GM12875 (cell line): ENCODE measurements at regions not wholly inside any gene's neighbourhood (a gene's known extent, or its start where the extent isn't known, plus 50 kb on each side); places are given as distances from the start of the nearest gene placed in this dataset.

Experiments
- H3K4me3 ChIP-seq: one replicate; pipeline ENCODE4 v1.5.1; 2011; ENCODE audit warnings: low read depth, low read length, control low read depth
- TF ChIP-seq, protein P1 (sequence below): IDR thresholded peaks from 2 replicates; pipeline ENCODE4 v1.5.1; 2011; ENCODE audit warnings: low read depth, mild to moderate bottlenecking, control low read depth, inconsistent platforms, low read length, moderate library complexity, borderline replicate concordance; ENCODE audit not compliant: insufficient read depth

GRCh38 chr9:79925326-79925725, 353.6 kb downstream of the TLE4 start:
- TF ChIP-seq, protein P1, sequence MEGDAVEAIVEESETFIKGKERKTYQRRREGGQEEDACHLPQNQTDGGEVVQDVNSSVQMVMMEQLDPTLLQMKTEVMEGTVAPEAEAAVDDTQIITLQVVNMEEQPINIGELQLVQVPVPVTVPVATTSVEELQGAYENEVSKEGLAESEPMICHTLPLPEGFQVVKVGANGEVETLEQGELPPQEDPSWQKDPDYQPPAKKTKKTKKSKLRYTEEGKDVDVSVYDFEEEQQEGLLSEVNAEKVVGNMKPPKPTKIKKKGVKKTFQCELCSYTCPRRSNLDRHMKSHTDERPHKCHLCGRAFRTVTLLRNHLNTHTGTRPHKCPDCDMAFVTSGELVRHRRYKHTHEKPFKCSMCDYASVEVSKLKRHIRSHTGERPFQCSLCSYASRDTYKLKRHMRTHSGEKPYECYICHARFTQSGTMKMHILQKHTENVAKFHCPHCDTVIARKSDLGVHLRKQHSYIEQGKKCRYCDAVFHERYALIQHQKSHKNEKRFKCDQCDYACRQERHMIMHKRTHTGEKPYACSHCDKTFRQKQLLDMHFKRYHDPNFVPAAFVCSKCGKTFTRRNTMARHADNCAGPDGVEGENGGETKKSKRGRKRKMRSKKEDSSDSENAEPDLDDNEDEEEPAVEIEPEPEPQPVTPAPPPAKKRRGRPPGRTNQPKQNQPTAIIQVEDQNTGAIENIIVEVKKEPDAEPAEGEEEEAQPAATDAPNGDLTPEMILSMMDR, result no peak
- no peak overlapping the region for H3K4me3 ChIP-seq

- TF ChIP-seq, protein P1, result no peak
- H3K4me3 ChIP-seq, result no peak overlapping the region
Observed at GRCh38 chr9:79924836-79925235, 353.1 kb downstream of the TLE4 start.

DNA sequence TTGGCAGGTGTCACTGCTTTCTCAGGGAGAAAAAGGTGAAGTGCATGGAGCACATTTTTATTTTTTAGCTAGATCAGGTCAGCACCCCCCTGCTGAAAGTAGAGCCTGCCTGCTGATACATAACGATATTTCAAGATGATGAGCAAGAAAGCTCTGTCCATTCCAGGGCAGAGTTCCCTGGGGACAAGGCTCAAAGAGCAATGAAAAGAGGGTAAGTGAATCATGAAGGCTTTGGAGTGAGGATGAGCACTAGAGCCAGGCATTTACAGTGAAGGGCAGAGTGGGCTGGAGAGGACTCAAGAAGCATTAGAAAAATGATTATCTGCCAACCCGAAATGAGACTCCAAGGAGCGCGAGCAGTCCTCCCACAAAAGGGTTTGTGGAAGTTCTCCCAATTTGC, 345.7 kb downstream of the TLE4 start:
- TF ChIP-seq, protein P1, result no peak
- H3K4me3 ChIP-seq, result no peak overlapping the region

DNA sequence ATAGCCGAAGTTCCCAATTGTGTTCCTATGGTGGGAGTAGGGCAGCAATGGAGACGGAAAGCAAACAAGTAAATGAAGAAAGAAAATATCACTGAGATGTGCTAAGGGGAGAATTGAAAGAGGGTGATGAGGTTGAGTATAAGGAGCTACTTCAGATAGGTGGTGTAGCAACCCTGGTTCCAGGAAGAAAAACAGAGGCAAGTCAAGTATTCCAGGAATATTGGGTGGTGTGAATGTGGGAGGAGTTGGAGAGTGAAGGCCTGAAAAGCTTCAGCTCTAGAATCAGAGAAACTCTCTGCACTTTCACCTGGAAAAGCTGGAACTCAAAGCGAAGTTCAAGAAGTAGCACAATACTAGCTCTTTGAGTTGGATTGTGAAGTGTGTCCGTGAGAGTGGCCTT, 342.1 kb downstream of the TLE4 start:
- H3K4me3 ChIP-seq, result no peak overlapping the region

GRCh38 chr9:79912318-79913070, 340.7 kb downstream of the TLE4 start:
- no peak overlapping the region for H3K4me3 ChIP-seq
- TF ChIP-seq, protein P1, result no peak

More for the DNA sequence above, 342.1 kb downstream of the TLE4 start:
- TF ChIP-seq, protein P1, result no peak

DNA sequence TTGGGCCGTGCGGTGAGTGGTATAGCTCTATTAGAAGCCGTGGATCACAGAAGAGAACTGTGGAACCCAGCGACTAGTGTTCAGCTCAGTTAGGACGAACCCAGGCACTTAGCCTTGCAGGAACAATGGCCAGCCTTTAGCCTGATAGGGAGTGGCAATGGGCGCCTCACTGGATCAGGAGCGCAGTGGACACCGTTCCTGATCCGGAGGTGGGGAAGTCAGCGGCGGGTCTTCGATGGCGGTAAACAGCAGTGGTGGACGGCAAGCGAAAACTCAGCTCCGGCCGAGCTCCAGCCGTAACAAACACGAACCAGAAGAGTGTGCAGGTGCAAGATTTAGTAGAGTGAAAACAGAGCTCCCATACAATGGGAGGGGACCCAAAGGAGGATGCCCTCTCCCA, 340.0 kb downstream of the TLE4 start:
- TF ChIP-seq, protein P1, result no peak
- no peak overlapping the region for H3K4me3 ChIP-seq
